K562 (cell line): ENCODE measurements at regions not wholly inside any gene's neighbourhood (a gene's known extent, or its start where the extent isn't known, plus 50 kb on each side); places are given as distances from the start of the nearest gene placed in this dataset.

Experiments
- MCM3 ChIP-seq: fragments of 450-650 bp; IDR thresholded peaks from 2 replicates; pipeline ENCODE4 v1.6.1; 2016
- RBM39 ChIP-seq: fragments of 200-400 bp; formaldehyde crosslinking; optimal IDR thresholded peaks from 2 replicates; pipeline ENCODE3; 2018; ENCODE audit warnings: low read depth, low read length
- TARDBP ChIP-seq: fragments of 450-650 bp; IDR thresholded peaks from 2 replicates; pipeline ENCODE4 v1.6.1; 2016
- ZKSCAN3 ChIP-seq: fragments of 250-450 bp; sonication (Bioruptor Pico); IDR thresholded peaks from 2 replicates; pipeline ENCODE4 v1.4.0; 2020
- ZNF174 ChIP-seq: fragments of 250-450 bp; sonication (Bioruptor Pico); IDR thresholded peaks from 2 replicates; pipeline ENCODE4 v1.4.0; 2020; ENCODE audit warnings: mild to moderate bottlenecking
- ZNF24 ChIP-seq: fragments of 450-650 bp; IDR thresholded peaks from 2 replicates; pipeline ENCODE4 v1.6.1; 2016
- TF ChIP-seq, protein P1 (sequence below), 2 experiments: fragments of 450-650 bp; IDR thresholded peaks; 2 replicates each; pipeline ENCODE4 v1.6.1; 2016; ENCODE audit warnings: mild to moderate bottlenecking in 2 of 2, borderline replicate concordance in 1 of 2, low read depth in 1 of 2, moderate library complexity in 1 of 2
- TF ChIP-seq, protein P2 (sequence below): fragments of 250-450 bp; sonication (Bioruptor Pico); IDR thresholded peaks from 2 replicates; pipeline ENCODE4 v1.4.0; 2020; ENCODE audit warnings: mild to moderate bottlenecking
- TF ChIP-seq, protein P3 (sequence below), 2 experiments: fragments of 450-650 bp in 1 of 2; sonication (generic) in 1 of 2; formaldehyde crosslinking in 1 of 2; IDR thresholded peaks; 2 replicates each; pipeline versions ENCODE4 v1.7.1 to v1.9.0; 2016 to 2022; ENCODE audit warnings: inconsistent platforms in 1 of 2, mild to moderate bottlenecking in 1 of 2, missing genetic modification reagents in 1 of 2

DNA sequence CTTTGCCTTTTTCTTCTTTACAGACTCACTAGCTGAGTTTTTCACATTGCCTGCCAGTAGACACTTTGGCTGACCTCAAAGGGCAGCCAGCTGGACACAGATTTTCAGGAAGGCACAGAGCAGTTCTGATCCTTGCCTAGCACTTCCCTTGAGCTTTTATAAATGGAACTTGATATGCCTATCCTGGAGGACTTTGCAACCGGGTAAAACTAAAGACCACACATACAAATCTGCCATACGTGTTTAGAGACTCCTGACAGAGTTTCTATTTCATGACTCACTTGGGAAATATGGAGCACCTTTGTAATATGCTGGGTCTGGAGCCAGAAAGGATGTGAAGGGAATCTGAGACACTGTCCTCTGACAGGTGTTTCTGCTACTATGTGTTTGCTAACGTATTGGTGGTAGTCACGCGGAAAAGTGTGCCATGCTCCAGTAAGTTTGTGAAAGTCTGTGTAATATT is 56.7 kb upstream of the RASSF6 start (continued):
- TF ChIP-seq, protein P1, sequence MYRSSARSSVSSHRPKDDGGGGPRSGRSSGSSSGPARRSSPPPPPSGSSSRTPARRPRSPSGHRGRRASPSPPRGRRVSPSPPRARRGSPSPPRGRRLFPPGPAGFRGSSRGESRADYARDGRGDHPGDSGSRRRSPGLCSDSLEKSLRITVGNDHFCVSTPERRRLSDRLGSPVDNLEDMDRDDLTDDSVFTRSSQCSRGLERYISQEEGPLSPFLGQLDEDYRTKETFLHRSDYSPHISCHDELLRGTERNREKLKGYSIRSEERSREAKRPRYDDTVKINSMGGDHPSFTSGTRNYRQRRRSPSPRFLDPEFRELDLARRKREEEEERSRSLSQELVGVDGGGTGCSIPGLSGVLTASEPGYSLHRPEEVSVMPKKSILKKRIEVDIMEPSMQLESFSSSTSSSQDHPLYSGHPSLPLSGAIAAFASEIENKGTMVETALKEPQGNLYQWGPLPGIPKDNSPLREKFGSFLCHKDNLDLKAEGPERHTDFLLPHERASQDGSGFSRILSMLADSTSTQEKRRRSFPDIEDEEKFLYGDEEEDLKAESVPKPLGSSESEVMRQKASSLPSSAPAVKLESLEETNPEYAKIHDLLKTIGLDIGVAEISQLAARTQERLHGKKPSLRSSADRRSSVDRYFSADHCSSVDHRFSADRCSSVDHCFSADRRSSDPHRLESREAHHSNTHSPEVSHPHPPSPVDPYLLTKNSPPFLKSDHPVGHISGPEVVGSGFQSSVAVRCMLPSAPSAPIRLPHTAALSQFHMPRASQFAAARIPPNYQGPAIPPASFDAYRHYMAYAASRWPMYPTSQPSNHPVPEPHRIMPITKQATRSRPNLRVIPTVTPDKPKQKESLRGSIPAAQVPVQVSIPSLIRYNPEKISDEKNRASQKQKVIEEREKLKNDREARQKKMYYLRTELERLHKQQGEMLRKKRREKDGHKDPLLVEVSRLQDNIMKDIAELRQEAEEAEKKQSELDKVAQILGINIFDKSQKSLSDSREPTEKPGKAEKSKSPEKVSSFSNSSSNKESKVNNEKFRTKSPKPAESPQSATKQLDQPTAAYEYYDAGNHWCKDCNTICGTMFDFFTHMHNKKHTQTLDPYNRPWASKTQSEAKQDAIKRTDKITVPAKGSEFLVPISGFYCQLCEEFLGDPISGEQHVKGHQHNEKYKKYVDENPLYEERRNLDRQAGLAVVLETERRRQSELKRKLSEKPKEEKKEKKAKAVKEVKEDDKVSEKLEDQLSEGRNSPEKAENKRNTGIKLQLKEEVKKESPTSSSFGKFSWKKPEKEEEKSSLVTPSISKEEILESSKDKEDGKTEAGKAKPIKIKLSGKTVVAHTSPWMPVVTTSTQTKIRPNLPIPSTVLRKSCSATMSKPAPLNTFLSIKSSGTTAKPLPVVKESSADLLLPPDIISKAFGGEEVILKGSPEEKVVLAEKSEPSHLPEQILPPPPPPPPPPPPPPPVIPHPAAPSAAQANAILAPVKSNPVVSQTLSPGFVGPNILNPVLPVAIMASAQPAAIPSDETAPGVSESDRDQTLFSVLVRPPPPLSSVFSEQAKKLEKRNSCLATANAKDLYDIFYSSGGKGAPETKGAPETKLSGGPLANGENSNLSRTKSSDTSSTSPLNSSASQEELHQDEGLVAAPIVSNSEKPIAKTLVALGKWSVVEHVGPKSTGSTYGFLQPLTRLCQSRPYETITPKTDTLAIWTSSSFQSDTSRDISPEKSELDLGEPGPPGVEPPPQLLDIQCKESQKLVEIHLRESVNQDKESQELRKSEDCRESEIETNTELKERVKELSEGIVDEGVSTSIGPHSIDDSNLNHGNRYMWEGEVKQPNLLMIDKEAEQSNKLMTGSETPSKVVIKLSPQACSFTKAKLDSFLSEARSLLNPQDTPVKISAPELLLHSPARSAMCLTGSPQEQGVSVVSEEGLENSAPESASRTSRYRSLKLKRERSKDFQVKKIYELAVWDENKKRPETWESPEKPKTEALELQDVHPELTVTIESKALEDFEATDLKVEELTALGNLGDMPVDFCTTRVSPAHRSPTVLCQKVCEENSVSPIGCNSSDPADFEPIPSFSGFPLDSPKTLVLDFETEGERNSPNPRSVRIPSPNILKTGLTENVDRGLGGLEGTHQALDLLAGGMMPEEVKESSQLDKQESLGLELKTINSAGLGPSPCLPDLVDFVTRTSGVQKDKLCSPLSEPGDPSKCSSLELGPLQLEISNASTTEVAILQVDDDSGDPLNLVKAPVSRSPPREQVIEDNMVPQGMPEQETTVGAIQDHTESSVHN (IDR thresholded peaks at IDR 0.05; ENCODE audit: borderline replicate concordance in 1 of 2, low read depth in 1 of 2) = no peak
- TF ChIP-seq ZNF174 (CRISPR knock-in tag) (no peak), MCM3 (no peak), RBM39 (no peak), ZNF24 (no peak), TARDBP (no peak), ZKSCAN3 (CRISPR knock-in tag) (no peak)
- TF ChIP-seq, protein P2, sequence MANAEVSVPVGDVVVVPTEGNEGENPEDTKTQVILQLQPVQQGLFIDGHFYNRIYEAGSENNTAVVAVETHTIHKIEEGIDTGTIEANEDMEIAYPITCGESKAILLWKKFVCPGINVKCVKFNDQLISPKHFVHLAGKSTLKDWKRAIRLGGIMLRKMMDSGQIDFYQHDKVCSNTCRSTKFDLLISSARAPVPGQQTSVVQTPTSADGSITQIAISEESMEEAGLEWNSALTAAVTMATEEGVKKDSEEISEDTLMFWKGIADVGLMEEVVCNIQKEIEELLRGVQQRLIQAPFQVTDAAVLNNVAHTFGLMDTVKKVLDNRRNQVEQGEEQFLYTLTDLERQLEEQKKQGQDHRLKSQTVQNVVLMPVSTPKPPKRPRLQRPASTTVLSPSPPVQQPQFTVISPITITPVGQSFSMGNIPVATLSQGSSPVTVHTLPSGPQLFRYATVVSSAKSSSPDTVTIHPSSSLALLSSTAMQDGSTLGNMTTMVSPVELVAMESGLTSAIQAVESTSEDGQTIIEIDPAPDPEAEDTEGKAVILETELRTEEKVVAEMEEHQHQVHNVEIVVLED (CRISPR knock-in tag) = no peak
- TF ChIP-seq, protein P3, sequence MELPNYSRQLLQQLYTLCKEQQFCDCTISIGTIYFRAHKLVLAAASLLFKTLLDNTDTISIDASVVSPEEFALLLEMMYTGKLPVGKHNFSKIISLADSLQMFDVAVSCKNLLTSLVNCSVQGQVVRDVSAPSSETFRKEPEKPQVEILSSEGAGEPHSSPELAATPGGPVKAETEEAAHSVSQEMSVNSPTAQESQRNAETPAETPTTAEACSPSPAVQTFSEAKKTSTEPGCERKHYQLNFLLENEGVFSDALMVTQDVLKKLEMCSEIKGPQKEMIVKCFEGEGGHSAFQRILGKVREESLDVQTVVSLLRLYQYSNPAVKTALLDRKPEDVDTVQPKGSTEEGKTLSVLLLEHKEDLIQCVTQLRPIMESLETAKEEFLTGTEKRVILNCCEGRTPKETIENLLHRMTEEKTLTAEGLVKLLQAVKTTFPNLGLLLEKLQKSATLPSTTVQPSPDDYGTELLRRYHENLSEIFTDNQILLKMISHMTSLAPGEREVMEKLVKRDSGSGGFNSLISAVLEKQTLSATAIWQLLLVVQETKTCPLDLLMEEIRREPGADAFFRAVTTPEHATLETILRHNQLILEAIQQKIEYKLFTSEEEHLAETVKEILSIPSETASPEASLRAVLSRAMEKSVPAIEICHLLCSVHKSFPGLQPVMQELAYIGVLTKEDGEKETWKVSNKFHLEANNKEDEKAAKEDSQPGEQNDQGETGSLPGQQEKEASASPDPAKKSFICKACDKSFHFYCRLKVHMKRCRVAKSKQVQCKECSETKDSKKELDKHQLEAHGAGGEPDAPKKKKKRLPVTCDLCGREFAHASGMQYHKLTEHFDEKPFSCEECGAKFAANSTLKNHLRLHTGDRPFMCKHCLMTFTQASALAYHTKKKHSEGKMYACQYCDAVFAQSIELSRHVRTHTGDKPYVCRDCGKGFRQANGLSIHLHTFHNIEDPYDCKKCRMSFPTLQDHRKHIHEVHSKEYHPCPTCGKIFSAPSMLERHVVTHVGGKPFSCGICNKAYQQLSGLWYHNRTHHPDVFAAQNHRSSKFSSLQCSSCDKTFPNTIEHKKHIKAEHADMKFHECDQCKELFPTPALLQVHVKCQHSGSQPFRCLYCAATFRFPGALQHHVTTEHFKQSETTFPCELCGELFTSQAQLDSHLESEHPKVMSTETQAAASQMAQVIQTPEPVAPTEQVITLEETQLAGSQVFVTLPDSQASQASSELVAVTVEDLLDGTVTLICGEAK (IDR thresholded peaks at IDR 0.05) = no peak
- TF ChIP-seq, protein P3 (CRISPR knock-in tag; IDR thresholded peaks at IDR 0.05) = no peak
